ENCODE measurements at regions not wholly inside any gene's neighbourhood (a gene's known extent, or its start where the extent isn't known, plus 50 kb on each side); places are given as distances from the start of the nearest gene placed in this dataset.

- TF ChIP-seq POLR2AphosphoS5 (IDR thresholded peaks at IDR 0.05; ENCODE audit: low read depth, low read length) (no peak), CHD7 (IDR thresholded peaks at IDR 0.05; ENCODE audit: insufficient replicate concordance, low read length) (no peak), EZH2 (IDR thresholded peaks at IDR 0.05; ENCODE audit: low read depth, low read length, severe bottlenecking) (no peak)
- TF ChIP-seq, protein P1, sequence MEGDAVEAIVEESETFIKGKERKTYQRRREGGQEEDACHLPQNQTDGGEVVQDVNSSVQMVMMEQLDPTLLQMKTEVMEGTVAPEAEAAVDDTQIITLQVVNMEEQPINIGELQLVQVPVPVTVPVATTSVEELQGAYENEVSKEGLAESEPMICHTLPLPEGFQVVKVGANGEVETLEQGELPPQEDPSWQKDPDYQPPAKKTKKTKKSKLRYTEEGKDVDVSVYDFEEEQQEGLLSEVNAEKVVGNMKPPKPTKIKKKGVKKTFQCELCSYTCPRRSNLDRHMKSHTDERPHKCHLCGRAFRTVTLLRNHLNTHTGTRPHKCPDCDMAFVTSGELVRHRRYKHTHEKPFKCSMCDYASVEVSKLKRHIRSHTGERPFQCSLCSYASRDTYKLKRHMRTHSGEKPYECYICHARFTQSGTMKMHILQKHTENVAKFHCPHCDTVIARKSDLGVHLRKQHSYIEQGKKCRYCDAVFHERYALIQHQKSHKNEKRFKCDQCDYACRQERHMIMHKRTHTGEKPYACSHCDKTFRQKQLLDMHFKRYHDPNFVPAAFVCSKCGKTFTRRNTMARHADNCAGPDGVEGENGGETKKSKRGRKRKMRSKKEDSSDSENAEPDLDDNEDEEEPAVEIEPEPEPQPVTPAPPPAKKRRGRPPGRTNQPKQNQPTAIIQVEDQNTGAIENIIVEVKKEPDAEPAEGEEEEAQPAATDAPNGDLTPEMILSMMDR (IDR thresholded peaks at IDR 0.05; ENCODE audit: control extremely low read depth in 1 of 3, insufficient read depth in 1 of 3, low read depth in 1 of 3, low read length in 3 of 3): no peak
Observed at GRCh38 chr4:148717988-148718387, 275.8 kb upstream of the NR3C2 start.

Measured in H1 (cell line).